DMS79 treated with DMSO at 0.1 percent for 48 hours (cell line): ENCODE measurements at regions not wholly inside any gene's neighbourhood (a gene's known extent, or its start where the extent isn't known, plus 50 kb on each side); places are given as distances from the start of the nearest gene placed in this dataset.

Experiments
- DNase-seq: peaks from one replicate; lab custom pipeline; 2025; lab: John Stamatoyannopoulos, UW

- no peak for DNase-seq
Measured at GRCh38 chr11:109799604-109800003, 293.6 kb upstream of the ZC3H12C start.

GRCh38 chr11:109804911-109805310, 288.3 kb upstream of the ZC3H12C start:
- no peak for DNase-seq

GRCh38 chr11:109806205-109806604, 287.0 kb upstream of the ZC3H12C start:
- DNase-seq: no peak

- no peak for DNase-seq
Measured at GRCh38 chr11:109808569-109808968, 284.6 kb upstream of the ZC3H12C start.

- DNase-seq: no peak
Measured at GRCh38 chr11:109814824-109815223, 278.4 kb upstream of the ZC3H12C start.

- DNase-seq: no peak
Measured at GRCh38 chr11:109815500-109816150, 277.6 kb upstream of the ZC3H12C start.

- no peak for DNase-seq
Measured at GRCh38 chr11:109818290-109818689, 274.9 kb upstream of the ZC3H12C start.

GRCh38 chr11:109819410-109819809, 273.8 kb upstream of the ZC3H12C start:
- DNase-seq: peak; percentile 8

- no peak for DNase-seq
Measured at GRCh38 chr11:109821511-109821910, 271.7 kb upstream of the ZC3H12C start.

GRCh38 chr11:109822436-109823102, 270.6 kb upstream of the ZC3H12C start:
- no peak for DNase-seq

- no peak for DNase-seq
Measured at GRCh38 chr11:109828387-109828786, 264.8 kb upstream of the ZC3H12C start.

- DNase-seq: no peak
Measured at GRCh38 chr11:109838026-109838425, 255.2 kb upstream of the ZC3H12C start.

- no peak for DNase-seq
Measured at GRCh38 chr11:109845437-109845836, 247.8 kb upstream of the ZC3H12C start.

GRCh38 chr11:109847621-109848020, 245.6 kb upstream of the ZC3H12C start:
- DNase-seq: no peak

- no peak for DNase-seq
Measured at GRCh38 chr11:109849051-109849450, 244.1 kb upstream of the ZC3H12C start.

- DNase-seq: no peak
Measured at GRCh38 chr11:109849946-109850345, 243.2 kb upstream of the ZC3H12C start.

- no peak for DNase-seq
Measured at GRCh38 chr11:109851780-109852390, 241.3 kb upstream of the ZC3H12C start.

- peak; percentile 17 for DNase-seq
Measured at GRCh38 chr11:109853156-109853776, 239.9 kb upstream of the ZC3H12C start.

- DNase-seq: no peak
Measured at GRCh38 chr11:109854731-109855130, 238.5 kb upstream of the ZC3H12C start.

- DNase-seq: no peak
Measured at GRCh38 chr11:109856928-109857327, 236.3 kb upstream of the ZC3H12C start.

- no peak for DNase-seq
Measured at GRCh38 chr11:109857637-109858036, 235.6 kb upstream of the ZC3H12C start.

- no peak for DNase-seq
Measured at GRCh38 chr11:109858152-109858551, 235.0 kb upstream of the ZC3H12C start.
